ENCODE measurements at regions not wholly inside any gene's neighbourhood (a gene's known extent, or its start where the extent isn't known, plus 50 kb on each side); places are given as distances from the start of the nearest gene placed in this dataset.
"Not testable (repeated sequence)": the region's sequence is repeated elsewhere in the genome, so short reads cannot be mapped to it uniquely, and the experiment has no call there.

DNA sequence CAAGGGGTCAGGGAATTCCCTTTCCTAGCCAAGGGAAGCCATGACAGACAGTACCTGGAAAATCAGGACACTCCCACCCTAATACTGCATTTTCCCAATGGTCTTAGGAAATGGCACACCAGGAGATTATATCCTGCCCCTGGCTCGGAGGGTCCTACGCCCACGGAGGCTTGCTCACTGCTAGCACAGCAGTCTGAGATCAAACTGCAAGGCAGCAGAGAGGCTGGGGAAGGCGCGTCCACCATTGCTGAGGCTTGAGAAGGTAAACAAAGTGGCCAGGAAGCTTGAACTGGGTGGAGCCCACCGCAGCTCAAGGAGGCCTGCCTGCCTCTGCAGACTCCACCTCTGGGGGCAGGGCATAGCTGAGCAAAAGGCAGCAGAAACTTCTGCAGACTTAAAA lies 207.1 kb upstream of the OBI1 start:
- DNase-seq (ENCODE audit: low spot score) = not testable (repeated sequence)

DNA sequence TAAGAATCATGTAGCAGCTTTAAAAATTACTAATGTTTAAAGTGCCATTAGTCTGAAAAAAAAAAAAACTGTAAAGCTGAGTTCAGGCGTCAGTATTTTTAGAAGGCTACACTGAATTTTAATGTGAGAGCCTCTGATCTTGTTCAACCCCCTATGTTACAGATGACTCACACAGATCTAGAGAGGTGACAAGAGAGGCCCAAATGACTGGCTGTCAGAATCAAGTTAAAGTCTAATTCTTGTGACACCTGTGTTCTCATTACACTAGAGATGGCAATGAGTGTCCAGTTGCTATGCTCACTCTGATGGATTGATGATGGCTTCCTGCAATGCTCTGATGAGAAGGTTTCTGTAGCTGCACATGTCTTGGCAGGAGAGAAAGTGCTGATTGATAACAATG lies 203.5 kb upstream of the OBI1 start:
- DNase-seq (ENCODE audit: low spot score) = no peak

DNA sequence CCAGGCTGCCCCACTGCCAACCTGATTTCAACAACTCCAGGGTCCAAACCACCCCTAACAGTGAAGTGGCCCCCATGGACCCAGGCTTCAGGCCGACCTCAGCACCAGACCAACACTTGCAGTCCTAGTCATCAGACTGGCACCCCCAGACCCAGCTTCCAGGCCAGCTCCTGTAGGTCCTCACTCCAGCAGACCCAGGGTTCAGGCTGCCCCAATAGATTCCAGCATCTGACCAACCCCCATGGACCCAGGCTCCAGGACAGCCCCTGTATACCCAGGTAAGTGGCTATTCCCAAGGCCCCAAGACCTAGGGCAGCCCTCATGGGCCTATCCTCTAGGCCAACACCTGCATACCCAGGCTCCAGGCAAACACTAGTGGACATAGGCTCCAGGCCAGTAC lies 193.8 kb upstream of the OBI1 start:
- no peak for DNase-seq (ENCODE audit: low spot score)

DNA sequence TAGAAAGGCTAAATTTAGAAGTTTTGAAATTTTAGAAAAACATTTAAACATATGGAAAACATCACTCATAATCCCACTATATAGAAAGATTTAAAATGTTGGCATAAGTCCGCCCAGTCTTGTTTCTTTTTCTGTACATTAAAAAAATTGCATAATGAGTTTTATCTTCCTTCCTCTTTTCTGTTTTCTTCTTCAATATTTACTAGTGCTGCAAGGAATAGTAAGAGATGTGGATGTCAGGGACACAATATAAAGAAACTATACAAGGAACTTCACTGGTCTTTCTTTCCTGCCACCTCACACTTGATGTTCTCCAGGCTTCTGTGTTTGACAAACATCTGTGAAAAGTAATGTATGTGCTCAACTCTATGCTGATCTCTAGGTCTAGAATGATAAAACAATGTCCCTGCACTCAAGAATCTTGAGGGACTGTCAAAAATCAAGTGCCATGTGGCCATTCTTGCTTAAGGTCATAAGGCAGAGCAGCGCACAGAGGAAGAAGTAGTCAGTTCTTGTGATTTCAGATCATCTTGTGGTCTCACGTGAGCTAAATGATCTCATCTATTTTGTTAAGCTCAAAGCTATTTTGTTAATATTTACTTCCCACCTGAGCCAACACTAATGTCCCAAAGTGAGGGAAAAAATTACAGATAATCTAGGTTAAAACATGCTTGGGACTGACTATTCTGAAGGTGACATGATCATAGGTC lies 186.9 kb upstream of the OBI1 start:
- no peak for DNase-seq (ENCODE audit: low spot score)

DNA sequence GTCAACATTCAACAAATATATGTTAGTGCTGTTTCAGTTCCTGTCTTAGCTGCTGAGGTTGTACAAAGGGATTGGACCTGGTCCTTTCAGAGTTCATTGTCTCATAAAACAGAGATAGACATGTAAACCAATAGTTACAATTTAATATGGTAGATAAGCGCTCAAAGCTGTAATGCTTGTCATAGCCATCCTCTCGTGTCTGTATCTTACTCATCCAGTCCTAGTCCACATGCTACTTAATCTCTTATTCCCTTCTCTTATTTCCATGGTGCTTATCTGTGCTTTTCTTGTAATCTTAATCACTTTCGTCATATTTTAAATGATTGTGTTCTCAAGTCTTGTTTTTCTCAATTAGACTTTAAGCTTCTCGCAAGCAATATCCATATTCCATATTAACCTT lies 185.2 kb upstream of the OBI1 start:
- no peak for DNase-seq (ENCODE audit: low spot score)

DNA sequence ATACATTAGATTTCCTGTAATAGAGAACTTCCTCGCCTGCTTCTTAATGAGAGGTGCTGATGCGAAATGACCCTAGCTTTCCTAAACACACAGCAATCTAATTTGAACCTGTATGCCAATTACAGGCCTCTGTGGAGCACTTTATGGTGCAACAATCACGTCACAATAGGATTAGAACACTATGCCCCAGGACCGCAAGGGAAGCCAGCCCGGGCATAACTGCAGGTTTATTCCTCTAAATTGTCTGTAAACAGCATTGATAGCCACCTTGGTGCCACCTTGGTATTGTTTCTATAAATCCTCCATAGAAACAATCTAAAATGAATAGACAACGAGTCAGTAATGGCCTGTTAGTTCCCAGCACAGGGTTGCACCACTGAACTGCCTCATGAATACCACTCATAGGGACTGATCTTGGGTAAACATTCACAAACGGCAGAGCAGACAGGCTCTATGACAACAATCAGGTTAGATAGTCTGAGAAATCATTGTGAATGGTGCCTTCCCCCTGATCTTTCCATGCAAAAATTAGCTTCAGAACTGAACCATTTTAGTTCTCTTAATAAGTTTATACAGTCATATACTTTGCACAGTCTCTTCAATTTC lies 182.5 kb upstream of the OBI1 start:
- no peak for DNase-seq (ENCODE audit: low spot score)

DNA sequence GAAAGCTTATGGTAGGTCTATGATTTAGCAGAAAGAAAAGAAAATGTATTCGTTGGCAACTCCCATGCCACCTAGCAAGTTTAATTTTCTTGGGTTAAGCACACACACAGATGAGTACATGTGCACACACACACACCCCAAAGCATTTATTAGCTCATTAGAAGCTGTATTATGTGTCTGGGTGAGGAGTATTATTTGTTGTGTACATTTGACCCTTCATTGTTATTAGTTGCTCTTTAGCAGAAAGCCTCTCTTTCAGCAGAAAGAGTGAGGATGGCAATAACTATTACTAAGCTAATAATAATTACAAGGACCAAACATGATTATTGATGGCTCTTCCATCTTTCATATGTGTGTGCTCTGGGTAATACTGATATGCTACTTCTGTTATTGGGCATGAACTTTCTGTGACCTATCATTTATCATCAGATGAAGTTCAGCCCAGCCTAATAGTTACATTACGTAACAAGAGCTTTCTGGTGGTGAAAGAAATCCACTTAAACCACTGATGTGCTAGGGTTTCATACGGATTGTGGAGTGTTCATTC lies 177.4 kb upstream of the OBI1 start:
- no peak for DNase-seq (ENCODE audit: low spot score)

DNA sequence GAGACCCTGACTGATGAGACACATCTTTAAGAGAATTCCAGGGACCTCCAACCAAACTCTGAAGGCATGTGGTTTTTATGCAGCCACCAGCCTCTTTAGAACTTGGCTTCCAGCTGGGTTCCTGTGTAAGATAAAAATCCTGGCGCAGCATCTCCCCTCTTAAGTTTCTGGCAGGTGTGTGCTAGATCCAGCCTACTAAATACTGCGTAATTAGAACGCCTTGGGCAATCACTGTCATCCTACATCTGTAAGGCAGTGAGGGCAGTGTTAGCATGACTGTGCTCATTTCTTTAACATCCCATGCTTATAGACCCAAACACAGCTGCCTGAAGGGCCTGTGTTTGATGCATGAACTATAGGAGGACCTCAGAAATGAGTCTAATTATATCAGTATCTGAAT lies 173.5 kb upstream of the OBI1 start:
- DNase-seq (ENCODE audit: low spot score) = no peak

DNA sequence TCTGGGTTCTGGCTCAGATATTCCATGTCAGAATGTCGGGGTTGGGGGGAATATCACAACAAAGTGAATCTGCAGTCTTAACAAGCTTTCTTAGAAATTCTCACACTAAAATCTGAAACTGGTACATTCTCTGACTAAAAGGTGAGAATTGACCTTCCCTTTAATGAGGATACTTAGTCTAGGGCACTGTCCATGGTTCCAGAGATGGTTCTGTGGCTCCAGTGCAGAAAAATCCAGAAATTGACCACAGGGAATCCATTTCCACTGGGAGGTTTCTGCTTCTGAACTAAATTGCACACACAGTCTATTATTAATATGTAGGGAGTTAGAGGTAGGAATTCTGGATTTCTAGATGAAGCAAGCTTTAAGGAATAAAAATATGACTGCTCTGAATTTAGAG lies 171.6 kb upstream of the OBI1 start:
- no peak for DNase-seq (ENCODE audit: low spot score)

DNA sequence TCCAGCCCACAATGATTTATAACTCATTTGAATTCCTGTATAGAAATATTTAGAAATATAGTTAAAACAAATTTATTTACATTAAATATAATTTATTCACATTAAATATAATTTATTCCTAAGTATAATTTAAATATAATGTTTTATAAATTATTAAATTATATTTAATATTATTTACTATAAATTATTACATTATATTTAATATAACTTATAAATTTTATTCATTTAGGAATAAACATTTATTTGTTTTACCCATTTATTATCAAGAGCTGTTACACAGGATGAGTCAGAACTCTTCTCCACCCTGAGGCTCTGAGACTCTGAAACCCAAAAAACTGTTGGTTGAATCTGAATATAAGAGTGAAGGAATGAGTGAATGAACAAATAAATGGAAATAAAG lies 170.9 kb upstream of the OBI1 start:
- no peak for DNase-seq (ENCODE audit: low spot score)

DNA sequence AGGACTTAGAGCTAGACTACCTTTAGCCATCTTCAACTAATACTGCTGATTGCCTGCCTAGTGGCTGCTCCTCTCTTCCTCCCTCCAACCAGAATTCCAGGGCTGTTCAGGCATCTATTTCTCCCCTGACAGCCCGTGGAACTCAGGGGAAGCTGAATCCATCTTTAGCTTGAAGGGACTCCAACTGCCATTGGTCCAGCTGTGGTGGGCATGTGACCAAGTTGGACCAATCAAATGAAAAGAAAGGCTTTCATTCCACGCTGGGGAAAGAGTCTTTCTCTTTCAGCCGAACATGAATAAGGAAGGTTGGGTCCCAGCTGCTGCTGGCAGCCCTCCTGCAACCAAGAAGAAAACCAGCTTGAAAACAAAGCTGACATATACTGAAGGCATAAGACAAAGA lies 168.5 kb upstream of the OBI1 start:
- DNase-seq (ENCODE audit: low spot score) = no peak

DNA sequence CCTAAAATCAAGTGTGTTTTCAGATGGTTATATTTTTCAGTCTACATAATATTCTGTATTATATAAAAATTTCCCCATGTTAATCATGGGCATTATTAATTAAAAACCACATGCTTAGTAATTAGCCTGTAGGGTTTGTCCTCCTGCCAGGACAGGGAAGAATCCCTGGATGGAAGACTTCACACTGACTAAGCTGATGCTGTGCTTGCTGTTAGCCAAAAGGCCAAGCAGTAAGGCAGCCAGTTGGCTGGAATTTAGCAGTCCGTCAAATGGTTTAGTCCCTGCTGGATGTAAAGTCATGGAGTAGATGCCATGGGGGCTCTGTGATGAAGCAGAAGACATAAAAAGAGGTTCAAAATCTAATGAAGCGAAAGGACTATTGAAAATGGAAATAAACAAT lies 168.0 kb upstream of the OBI1 start:
- DNase-seq (ENCODE audit: low spot score) = no peak

DNA sequence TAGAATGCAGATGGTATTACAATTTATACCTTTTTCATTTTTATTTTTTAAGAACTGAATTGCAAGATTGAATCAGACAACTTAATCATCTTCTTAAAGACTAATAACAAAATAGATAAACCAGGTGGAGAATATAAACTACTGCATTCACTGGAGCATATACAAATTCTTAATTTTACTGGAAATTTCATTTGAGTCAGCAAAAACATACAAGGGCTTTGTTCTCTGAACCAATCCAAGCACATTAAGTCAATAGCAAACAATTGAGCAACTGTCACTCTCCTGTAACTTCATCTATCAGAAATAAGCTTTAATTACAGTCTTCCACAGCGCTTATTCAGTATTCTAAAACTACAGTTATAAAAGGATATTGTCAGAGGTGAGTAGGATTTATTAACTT lies 167.4 kb upstream of the OBI1 start:
- DNase-seq (ENCODE audit: low spot score) = no peak

DNA sequence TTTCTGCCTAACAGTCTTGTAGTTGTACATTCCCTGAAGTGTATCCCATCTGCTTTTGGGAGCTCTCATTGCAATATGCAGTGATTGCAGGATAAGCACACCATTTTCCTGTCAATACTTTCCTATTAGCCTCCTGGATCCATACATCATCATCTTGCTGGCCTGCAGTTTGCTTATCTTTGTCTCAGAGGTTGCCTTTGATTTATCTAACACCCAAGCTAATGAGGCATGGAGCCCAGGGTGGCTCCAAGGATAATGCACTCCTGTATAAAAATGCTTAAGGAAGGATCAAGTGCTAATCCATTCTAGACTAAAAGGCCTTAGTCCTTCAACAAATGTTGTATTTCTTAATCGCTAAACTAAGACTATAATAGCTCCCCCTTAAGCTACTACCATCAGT lies 161.6 kb upstream of the OBI1 start:
- DNase-seq (ENCODE audit: low spot score) = no peak

DNA sequence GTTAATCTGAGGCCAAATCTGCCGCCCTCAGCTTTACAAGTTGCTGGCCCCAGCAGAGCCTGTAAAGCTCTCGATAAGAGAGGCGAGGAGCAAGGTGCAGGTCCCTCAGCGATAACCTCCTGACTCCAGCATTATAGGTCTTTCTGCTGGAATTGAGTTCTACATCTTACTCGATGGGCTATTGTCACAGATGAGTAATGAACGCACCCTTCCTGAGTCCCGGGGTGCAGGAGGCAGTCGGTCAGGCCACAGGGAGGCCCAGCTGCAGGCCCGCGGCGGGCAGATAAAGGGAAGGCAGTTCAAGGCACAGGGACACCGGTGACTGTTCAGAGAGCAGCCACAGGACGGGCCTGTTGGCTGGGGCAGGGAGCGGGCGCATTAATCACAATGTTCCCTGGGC lies 157.6 kb upstream of the OBI1 start:
- DNase-seq (ENCODE audit: low spot score) = no peak

DNA sequence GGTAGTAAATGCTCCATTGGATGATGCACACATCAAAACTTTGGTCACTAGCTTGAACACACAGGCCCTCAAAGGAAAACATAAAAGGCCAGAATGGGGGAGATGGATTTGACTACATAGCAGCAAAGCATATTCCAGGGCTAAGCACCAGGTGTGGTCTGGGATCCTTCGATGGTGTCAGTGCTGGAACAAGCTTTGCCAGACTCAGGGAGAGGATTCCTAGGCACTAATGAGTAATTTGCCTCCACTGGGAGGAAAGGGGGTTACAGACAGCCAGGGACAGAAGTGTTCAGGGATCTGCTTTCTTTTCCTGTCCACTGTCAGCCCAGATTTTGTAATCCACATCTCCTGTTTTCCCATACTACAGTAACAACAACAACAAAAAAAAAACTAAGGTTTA lies 157.2 kb upstream of the OBI1 start:
- no peak for DNase-seq (ENCODE audit: low spot score)

DNA sequence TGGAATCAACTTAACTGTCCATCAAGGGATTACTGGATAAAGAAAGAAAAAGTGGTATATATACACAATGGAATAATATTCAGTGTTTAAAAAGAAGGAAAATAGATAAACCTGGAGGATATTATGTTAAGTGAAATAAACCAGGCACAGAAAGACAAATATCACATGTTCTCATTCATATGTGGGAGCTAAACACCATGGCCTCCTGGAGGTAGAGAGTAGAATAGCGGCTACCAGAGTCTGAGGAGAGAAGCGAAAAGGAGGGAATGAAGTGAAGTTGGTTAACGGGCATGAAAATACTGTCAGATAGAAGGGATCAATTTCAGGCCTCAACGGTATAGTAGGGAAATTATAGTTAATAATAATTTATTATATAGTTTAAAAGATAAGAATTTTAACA lies 147.5 kb upstream of the OBI1 start:
- no peak for DNase-seq (ENCODE audit: low spot score)

DNA sequence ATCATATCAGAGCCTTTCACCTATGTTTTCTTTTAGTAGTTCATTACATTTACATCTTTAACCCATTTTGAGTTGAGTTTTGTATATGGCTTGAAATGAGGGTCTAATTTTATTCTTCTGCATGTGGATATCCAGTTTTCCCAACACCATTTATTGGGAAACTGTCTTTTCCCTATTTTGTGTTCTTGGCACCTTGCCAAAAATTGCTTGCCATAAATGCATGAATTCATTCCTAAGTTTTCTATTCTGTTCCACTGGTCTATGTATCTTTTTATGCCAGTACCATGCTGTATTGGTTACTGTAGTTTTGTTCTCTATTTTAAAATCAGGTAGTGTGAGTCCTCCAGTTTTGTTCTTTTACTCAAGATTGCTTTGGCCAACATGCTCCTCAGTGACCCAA lies 144.0 kb upstream of the OBI1 start:
- DNase-seq (ENCODE audit: low spot score) = no peak

DNA sequence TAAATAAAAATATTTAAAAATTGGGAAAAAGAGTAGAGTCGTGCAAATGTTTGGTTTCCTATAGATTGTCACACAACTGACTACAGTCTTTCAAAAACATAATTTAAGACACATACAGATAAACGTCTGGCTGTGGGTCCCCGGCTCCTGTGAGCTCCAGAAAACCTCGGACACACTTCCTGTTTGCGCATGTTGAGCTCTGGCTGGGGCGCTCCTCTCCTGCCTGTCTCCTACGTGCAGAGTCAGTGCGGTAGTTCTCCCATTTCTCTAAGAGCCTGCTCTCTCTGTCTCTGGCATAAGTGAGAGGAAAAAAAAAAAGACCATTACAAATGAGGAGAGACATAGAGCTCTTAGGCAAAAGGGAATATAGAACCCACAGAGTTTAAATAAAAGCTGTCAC lies 128.2 kb upstream of the OBI1 start:
- peak; percentile 2 for DNase-seq (ENCODE audit: low spot score)

DNA sequence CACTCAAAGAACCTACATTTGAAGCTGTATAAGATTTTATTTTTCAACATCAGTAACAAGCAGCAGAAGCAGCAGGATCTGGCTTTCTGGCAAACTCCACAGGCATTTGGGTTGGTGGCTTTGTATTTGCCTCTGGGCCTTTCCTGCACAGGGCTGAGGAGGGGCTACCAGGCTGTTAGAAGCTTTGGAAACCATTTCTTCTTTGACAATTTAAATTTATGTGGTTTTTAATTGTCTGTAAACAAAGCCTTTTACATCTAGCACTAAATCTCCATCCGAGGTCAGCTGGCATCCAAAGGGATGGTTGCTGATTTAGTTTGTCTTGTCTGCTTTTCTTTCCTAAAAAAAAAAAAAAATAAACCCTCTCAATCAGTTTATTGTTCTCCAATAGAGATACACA lies 127.5 kb upstream of the OBI1 start:
- DNase-seq (ENCODE audit: low spot score) = no peak

DNA sequence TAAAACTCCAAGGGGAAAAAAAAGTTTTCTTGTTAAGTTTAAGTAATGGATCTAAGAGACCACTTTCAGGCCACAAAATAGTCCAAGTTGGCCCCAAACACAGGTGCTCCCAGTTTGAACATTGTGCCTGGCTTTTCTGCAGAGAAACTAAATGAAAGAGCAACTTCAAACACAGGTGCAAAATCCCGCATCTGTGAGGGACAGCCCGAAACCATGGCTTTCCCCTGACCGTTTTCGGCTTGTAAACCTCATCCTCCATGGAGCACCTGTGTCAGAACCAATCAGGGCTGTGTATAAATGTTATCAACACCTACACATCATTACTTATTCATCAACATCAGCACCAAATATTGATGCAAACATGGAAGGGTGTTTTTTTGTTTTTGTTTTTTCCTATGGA lies 126.8 kb upstream of the OBI1 start:
- DNase-seq (ENCODE audit: low spot score) = no peak

DNA sequence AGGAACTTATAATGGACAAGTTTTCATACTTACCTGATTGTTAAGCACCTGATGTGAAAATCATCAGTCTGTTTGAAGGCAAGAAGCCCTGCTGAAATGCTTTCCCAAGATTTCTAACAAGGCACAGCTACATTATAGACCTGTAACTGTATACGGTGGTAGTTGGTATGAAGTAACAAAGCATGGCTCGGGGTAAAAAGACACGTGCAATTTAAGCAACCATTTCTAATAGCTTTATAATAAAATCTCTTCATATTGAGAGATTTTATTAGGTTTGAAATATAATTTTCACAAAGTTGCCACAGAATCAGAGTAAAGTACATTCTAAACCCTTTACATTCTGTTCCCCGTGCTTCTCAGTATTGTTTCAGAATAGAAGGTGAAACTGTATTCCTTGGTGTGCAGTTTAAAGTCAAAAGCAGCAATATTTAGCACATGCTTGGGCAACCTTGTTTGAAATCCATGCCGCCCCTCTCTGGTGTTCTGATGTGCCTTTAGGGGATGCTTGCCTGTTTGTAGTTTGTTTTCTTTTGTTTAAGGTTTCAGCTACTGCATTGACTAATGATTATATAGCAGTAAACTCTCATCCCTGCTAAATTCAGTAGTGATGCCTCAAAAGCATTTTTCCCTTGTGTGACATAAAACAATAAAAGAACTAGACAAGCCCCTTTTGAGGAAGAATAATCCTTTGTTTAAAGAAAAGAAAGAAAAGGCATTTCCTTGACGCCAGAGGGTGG lies 125.2 kb upstream of the OBI1 start:
- DNase-seq (ENCODE audit: low spot score) = no peak

DNA sequence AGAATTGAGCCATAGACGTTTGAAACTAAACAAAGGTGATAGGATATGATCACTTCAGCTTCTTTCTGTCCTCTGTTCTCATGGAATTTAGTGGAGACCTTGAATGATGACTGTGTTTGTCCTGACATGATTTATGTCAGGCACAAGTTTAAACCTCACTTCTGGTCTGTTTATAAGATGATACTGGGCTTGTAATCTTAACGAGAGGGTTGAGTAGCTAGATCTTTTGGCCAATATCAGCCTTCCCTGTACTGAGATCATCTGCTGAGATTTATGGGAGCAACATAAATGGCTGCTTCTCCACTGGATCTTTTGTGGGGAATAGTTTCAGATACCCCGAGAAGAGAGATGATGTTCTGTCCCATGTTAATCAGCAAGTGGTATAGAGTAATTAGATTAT lies 121.8 kb upstream of the OBI1 start:
- no peak for DNase-seq (ENCODE audit: low spot score)

Data from GM03348 (cell line).